IMR-90 (cell line): ENCODE measurements at regions not wholly inside any gene's neighbourhood (a gene's known extent, or its start where the extent isn't known, plus 50 kb on each side); places are given as distances from the start of the nearest gene placed in this dataset.

Experiments
- ATAC-seq: fragments of 200-7000 bp; cut with Tn5 transposase; 2 replicates; pipeline ENCODE4 v1.9.1; 2020; ENCODE audit warnings: low read depth, mild to moderate bottlenecking, moderate library complexity
- BruUV-seq: library from RNA; stranded (reverse); fragments of 400-500 nt; replicated peaks from 2 replicates; lab custom pipeline; 2021; lab: Mats Ljungman, UMichigan
- CTCF ChIA-PET: fragments of 300-600 bp; formaldehyde crosslinking; extraction: SDS; loops from one replicate; lab custom pipeline; 2021; ENCODE audit warnings: antibody characterized with exemption; lab: Yijun Ruan, JAX
- POLR2A ChIA-PET: fragments of 300-600 bp; sonication (Branson Sonifier 250); formaldehyde crosslinking; loops from one replicate; lab custom pipeline; 2022; ENCODE audit warnings: antibody characterized with exemption; ENCODE audit not compliant: unreplicated experiment; lab: Charles Lee
- DNase-seq: peaks from one replicate; pipeline ENCODE4 v3.0.0; 2013
- H2AFZ ChIP-seq: replicated peaks from 2 replicates; pipeline ENCODE3; 2013; ENCODE audit warnings: low read length, mild to moderate bottlenecking; ENCODE audit not compliant: poor library complexity
- H2AK5ac ChIP-seq: 2 replicates; pipeline ENCODE4 v1.6.1; 2013; ENCODE audit warnings: low read depth, low read length, inconsistent platforms
- H2AK9ac ChIP-seq: replicated peaks from 2 replicates; pipeline ENCODE3; 2013; ENCODE audit warnings: mild to moderate bottlenecking, low read depth, low read length, moderate library complexity; ENCODE audit not compliant: poor library complexity
- H2BK120ac ChIP-seq: 2 replicates; pipeline ENCODE4 v1.6.1; 2013; ENCODE audit warnings: low read depth, low read length, inconsistent platforms
- H2BK15ac ChIP-seq: 3 replicates; pipeline ENCODE4 v1.6.1; 2013; ENCODE audit warnings: low read depth, low read length, inconsistent platforms
- H2BK20ac ChIP-seq: 2 replicates; pipeline ENCODE4 v1.6.1; 2013; ENCODE audit warnings: low read depth, mild to moderate bottlenecking, inconsistent platforms, low read length, moderate library complexity
- H2BK5ac ChIP-seq: 2 replicates; pipeline ENCODE4 v1.6.1; 2013; ENCODE audit warnings: mild to moderate bottlenecking, low read depth, low read length, inconsistent platforms; ENCODE audit not compliant: poor library complexity, severe bottlenecking
- H3K14ac ChIP-seq: replicated peaks from 2 replicates; pipeline ENCODE4 v1.6.1; 2013; ENCODE audit warnings: low read depth, low read length, inconsistent platforms
- H3K18ac ChIP-seq: 2 replicates; pipeline ENCODE4 v1.6.1; 2013; ENCODE audit warnings: low read depth, low read length, control low read depth
- H3K23ac ChIP-seq: 2 replicates; pipeline ENCODE4 v1.6.1; 2013; ENCODE audit warnings: low read depth, low read length, inconsistent platforms
- H3K27ac ChIP-seq: 2 replicates; pipeline ENCODE4 v1.5.1; 2013; ENCODE audit warnings: mild to moderate bottlenecking, control low read depth, low read length; ENCODE audit not compliant: insufficient read depth
- H3K27me3 ChIP-seq: 2 replicates; pipeline ENCODE4 v1.6.1; 2013; ENCODE audit warnings: low read length; ENCODE audit not compliant: control insufficient read depth, insufficient read depth
- H3K36me3 ChIP-seq: 2 replicates; pipeline ENCODE4 v1.6.1; 2013; ENCODE audit warnings: low read length, mixed read lengths; ENCODE audit not compliant: control insufficient read depth, insufficient read depth
- H3K4ac ChIP-seq: 2 replicates; pipeline ENCODE4 v1.6.1; 2013; ENCODE audit warnings: low read depth, low read length, inconsistent platforms
- H3K4me1 ChIP-seq: 2 replicates; pipeline ENCODE4 v1.6.1; 2013; ENCODE audit warnings: low read length, mixed read lengths; ENCODE audit not compliant: control insufficient read depth, insufficient read depth
- H3K4me2 ChIP-seq: 2 replicates; pipeline ENCODE4 v1.6.1; 2013; ENCODE audit warnings: low read depth, mild to moderate bottlenecking, control low read depth, low read length, moderate library complexity
- H3K4me3 ChIP-seq: 2 replicates; pipeline ENCODE4 v1.5.1; 2013; ENCODE audit warnings: low read depth, mild to moderate bottlenecking, control low read depth, low read length, moderate library complexity; ENCODE audit not compliant: insufficient read depth
- H3K56ac ChIP-seq: 2 replicates; pipeline ENCODE4 v1.6.1; 2013; ENCODE audit warnings: low read length, inconsistent platforms; ENCODE audit not compliant: insufficient read depth; ENCODE audit errors: extremely low read depth
- H3K79me1 ChIP-seq, 2 experiments: 2 replicates each; pipeline ENCODE4 v1.6.1; 2013; ENCODE audit warnings: low read length in 2 of 2, inconsistent platforms in 1 of 2, low read depth in 1 of 2
- H3K9ac ChIP-seq: 2 replicates; pipeline ENCODE4 v1.6.1; 2013; ENCODE audit warnings: low read depth, low read length, control low read depth
- H3K9me1 ChIP-seq: 2 replicates; pipeline ENCODE4 v1.6.1; 2013; ENCODE audit warnings: low read length, inconsistent platforms; ENCODE audit not compliant: insufficient read depth
- H3K9me3 ChIP-seq: 2 replicates; pipeline ENCODE4 v1.6.1; 2013; ENCODE audit warnings: low read length; ENCODE audit not compliant: control insufficient read depth, insufficient read depth
- H4K20me1 ChIP-seq: 2 replicates; pipeline ENCODE4 v1.6.1; 2013; ENCODE audit warnings: low read length, inconsistent platforms; ENCODE audit not compliant: insufficient read depth
- H4K5ac ChIP-seq: 2 replicates; pipeline ENCODE4 v1.6.1; 2013; ENCODE audit warnings: mild to moderate bottlenecking, low read depth, low read length, control low read depth
- H4K8ac ChIP-seq, 2 experiments: 2 replicates each; pipeline ENCODE4 v1.6.1; 2013; ENCODE audit warnings: low read depth in 2 of 2, low read length in 2 of 2, control low read depth in 1 of 2, inconsistent platforms in 1 of 2
- H4K91ac ChIP-seq: 2 replicates; pipeline ENCODE4 v1.6.1; 2013; ENCODE audit warnings: low read depth, low read length, inconsistent platforms; ENCODE audit not compliant: insufficient read depth
- SMC3 ChIP-seq: fragments of 150-350 bp; IDR thresholded peaks from 2 replicates; pipeline ENCODE4 v1.6.1; 2016; ENCODE audit warnings: low read depth, mild to moderate bottlenecking, antibody characterized with exemption, low read length, moderate library complexity
- WGBS, 2 experiments: methylation state at CpG; one replicate each; pipeline versions ENCODE4 v1.1.5 to v1.1.7; 2013; ENCODE audit warnings: missing lambda C conversion rate in 2 of 2; ENCODE audit not compliant: insufficient read length in 1 of 2; ENCODE audit errors: extremely low coverage in 2 of 2; 5-methylcytosine and 5-hydroxymethylcytosine counted together
- dilution Hi-C: fragments of 300-500 bp; cut with HindIII; formaldehyde crosslinking; loops from one replicate; pipeline ENCODE4 v1.14.3; 2018; ENCODE audit warnings: low sequenced_read_pairs; ENCODE audit not compliant: unreplicated experiment
- in situ Hi-C: fragments of 300-500 bp; cut with MboI; formaldehyde crosslinking; loops from 3 replicates; pipeline ENCODE4 v1.14.3; 2019; ENCODE audit warnings: low sequenced_read_pairs, inconsistent platforms, mixed read lengths
- intact Hi-C: fragments of 100-400 bp; cut with micrococcal nuclease; formaldehyde crosslinking; loops from 2 replicates; pipeline ENCODE4 v1.10.0; 2022
- TF ChIP-seq, protein P1 (sequence below): conservative IDR thresholded peaks from 2 replicates; pipeline ENCODE4 v1.5.1; 2012; ENCODE audit warnings: mild to moderate bottlenecking, low read depth, low read length, improper control_type of control experiment

DNA sequence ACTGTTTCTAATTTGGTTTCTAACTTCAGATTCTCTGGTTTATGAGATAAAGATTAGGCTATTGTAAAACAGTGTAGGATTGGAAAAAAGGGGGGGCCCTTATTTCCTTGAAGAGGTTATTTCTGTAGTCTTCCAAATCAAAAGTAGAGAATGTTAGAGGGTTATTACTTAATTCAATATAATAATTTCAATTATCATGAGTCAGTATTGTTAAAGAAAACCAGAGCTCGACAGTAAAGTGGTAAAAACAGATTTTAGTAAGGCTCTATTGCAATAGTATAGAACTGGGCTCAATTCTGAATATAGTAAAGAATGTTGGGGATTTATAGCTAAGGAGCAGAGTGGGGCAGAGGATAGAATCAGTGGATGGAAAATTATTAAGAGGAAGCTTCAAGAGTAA lies 140.0 kb downstream of the TANC2 start:
- peaks cover 11% of the 10 kb centered on the region for H4K20me1 ChIP-seq
- peaks cover 2% of the 10 kb centered on the region; the same call in 1 of the 2 replicates for H3K4me1 ChIP-seq
- no peak overlapping the region for H3K4me2 ChIP-seq
- no peak overlapping the region for H4K91ac ChIP-seq
- H2BK120ac ChIP-seq, result no peak overlapping the region
- H3K9me3 ChIP-seq, result no peaks in the 10 kb centered on the region
- no peak overlapping the region for H2BK15ac ChIP-seq
- intact Hi-C loops, result no loop called here
- H2AK9ac ChIP-seq, result no peak overlapping the region
- H2AFZ ChIP-seq, result no peak overlapping the region
- peaks cover 22 to 49% of the 10 kb centered on the region in 2 experiments for H3K79me1 ChIP-seq
- no peak overlapping the region for H4K5ac ChIP-seq
- BruUV-seq, result no TSS peak
- no peak overlapping the region for H2BK20ac ChIP-seq
- dilution Hi-C loops, result no loop called here
- in situ Hi-C loops, result no loop called here
- TF ChIP-seq, protein P1, sequence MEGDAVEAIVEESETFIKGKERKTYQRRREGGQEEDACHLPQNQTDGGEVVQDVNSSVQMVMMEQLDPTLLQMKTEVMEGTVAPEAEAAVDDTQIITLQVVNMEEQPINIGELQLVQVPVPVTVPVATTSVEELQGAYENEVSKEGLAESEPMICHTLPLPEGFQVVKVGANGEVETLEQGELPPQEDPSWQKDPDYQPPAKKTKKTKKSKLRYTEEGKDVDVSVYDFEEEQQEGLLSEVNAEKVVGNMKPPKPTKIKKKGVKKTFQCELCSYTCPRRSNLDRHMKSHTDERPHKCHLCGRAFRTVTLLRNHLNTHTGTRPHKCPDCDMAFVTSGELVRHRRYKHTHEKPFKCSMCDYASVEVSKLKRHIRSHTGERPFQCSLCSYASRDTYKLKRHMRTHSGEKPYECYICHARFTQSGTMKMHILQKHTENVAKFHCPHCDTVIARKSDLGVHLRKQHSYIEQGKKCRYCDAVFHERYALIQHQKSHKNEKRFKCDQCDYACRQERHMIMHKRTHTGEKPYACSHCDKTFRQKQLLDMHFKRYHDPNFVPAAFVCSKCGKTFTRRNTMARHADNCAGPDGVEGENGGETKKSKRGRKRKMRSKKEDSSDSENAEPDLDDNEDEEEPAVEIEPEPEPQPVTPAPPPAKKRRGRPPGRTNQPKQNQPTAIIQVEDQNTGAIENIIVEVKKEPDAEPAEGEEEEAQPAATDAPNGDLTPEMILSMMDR, result no peak
- no peak for TF ChIP-seq SMC3
- WGBS, 2 experiments, result no CpG with 5 or more reads among the region's 1 CpG
- POLR2A ChIA-PET, result no interaction called here
- DNase-seq (no peak), ATAC-seq (no peak)
- H3K27me3 ChIP-seq, result no peaks in the 10 kb centered on the region
- H3K14ac ChIP-seq, result no peak overlapping the region
- H3K9ac ChIP-seq, result no peak overlapping the region
- no peak overlapping the region for H3K23ac ChIP-seq
- H3K56ac ChIP-seq, result no peak overlapping the region
- no peak overlapping the region for H3K27ac ChIP-seq
- H3K18ac ChIP-seq, result no peak overlapping the region
- H4K8ac ChIP-seq, result no peak overlapping the region
- H3K9me1 ChIP-seq, result no peaks in the 10 kb centered on the region
- no peak overlapping the region for H3K4ac ChIP-seq
- no peak overlapping the region for H2BK5ac ChIP-seq
- no peak overlapping the region for H3K4me3 ChIP-seq
- CTCF ChIA-PET, result no interaction called here
- H2AK5ac ChIP-seq, result no peak overlapping the region
- 0 out of 2 replicates have a peak, but pooled peaks cover 4% of the 10 kb centered on the region for H3K36me3 ChIP-seq
